Activated CD4-positive, alpha-beta T cell treated with anti-CD3 and anti-CD28 coated beads, Interleukin-10, Interleukin-2, amounts not matched to agents 100 ng/mL and 50 ng/mL, durations not matched to agents 16 hours and 8 hours (primary cell): ENCODE measurements at regions not wholly inside any gene's neighbourhood (a gene's known extent, or its start where the extent isn't known, plus 50 kb on each side); places are given as distances from the start of the nearest gene placed in this dataset.
"Not testable (repeated sequence)": the region's sequence is repeated elsewhere in the genome, so short reads cannot be mapped to it uniquely, and the experiment has no call there.

ENCODE experiments used
- DNase-seq: peaks from one replicate; pipeline ENCODE4 v3.0.0-alpha.2; 2020

GRCh38 chr1:47577303-47578025, 139.6 kb downstream of the FOXD2 start:
- DNase-seq: no peak

GRCh38 chr1:47578026-47578720, 140.3 kb downstream of the FOXD2 start:
- no peak for DNase-seq

GRCh38 chr1:47578721-47579419, 141.0 kb downstream of the FOXD2 start:
- DNase-seq: no peak

- DNase-seq: no peak
Observed at GRCh38 chr1:47579809-47580208, 142.0 kb downstream of the FOXD2 start.

GRCh38 chr1:47580451-47580995, 142.7 kb downstream of the FOXD2 start:
- no peak for DNase-seq

GRCh38 chr1:47582891-47583608, 145.2 kb downstream of the FOXD2 start:
- DNase-seq: no peak

GRCh38 chr1:47584249-47584648, 146.4 kb downstream of the FOXD2 start:
- DNase-seq: no peak

GRCh38 chr1:47585141-47585902, 147.5 kb downstream of the FOXD2 start:
- DNase-seq: no peak

- no peak for DNase-seq
Observed at GRCh38 chr1:47587891-47588582, 150.2 kb downstream of the FOXD2 start.

GRCh38 chr1:47590523-47591225, 152.8 kb downstream of the FOXD2 start:
- no peak for DNase-seq

GRCh38 chr1:47591801-47592200, 154.0 kb downstream of the FOXD2 start:
- DNase-seq: no peak

GRCh38 chr1:47592296-47593012, 154.6 kb downstream of the FOXD2 start:
- no peak for DNase-seq

- no peak for DNase-seq
Observed at GRCh38 chr1:47593013-47593568, 155.2 kb downstream of the FOXD2 start.

- DNase-seq: no peak
Observed at GRCh38 chr1:47593598-47594285, 155.9 kb downstream of the FOXD2 start.

- no peak for DNase-seq
Observed at GRCh38 chr1:47594627-47595026, 156.8 kb downstream of the FOXD2 start.

- DNase-seq: no peak
Observed at GRCh38 chr1:47596328-47596727, 158.5 kb downstream of the FOXD2 start.

- DNase-seq: no peak
Observed at GRCh38 chr1:47598357-47598756, 160.5 kb downstream of the FOXD2 start.

GRCh38 chr1:47599777-47600176, 161.9 kb downstream of the FOXD2 start:
- no peak for DNase-seq

GRCh38 chr1:47602491-47602890, 164.6 kb downstream of the FOXD2 start:
- DNase-seq: not testable (repeated sequence)
